ENCODE measurements at regions not wholly inside any gene's neighbourhood (a gene's known extent, or its start where the extent isn't known, plus 50 kb on each side); places are given as distances from the start of the nearest gene placed in this dataset.

DNA sequence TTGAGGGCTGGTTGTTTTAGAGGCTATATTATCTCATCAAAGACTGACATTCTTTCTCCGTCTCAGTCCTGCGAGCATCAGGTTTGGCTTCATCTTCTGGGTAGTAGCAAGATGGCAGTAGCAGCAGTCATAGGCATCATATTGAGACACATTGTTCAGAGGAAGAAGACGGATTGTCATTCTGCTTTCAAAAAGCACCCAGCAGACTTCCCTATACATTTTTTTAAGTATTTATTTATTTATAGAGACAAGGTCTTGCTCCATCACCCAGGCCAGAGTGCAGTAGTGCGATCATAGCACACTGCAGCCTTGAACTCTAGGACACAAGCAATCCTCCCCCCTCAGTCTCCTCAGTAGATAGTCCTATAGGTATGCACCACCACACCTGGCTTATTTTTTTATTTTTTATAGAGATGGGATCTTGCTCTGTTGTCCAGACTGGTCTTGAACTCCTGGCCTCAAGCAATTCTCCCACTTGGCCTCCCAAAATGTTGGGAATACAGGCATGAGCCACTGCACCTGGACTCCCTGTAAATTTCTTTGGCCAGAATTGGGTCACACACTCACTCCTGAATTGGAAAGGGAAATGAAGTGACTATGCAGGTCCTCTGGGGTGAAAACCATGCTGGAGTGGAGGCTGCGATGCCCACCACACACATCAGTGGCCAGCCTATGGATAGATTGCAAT, 125.4 kb downstream of the SLC38A6 start:
- in situ Hi-C loops (cut with HindIII; ENCODE audit: low pct_unique_long_range_greater_than_20kb, low sequenced_read_pairs) = no loop called here
- no peak for DNase-seq (ENCODE audit: low read depth, low spot score)

GRCh38 chr14:61104358-61104757, 123.3 kb downstream of the SLC38A6 start:
- in situ Hi-C loops (cut with HindIII; ENCODE audit: low pct_unique_long_range_greater_than_20kb, low sequenced_read_pairs) = no loop called here
- DNase-seq (ENCODE audit: low read depth, low spot score) = no peak

GRCh38 chr14:61103541-61104339, 122.7 kb downstream of the SLC38A6 start:
- DNase-seq (ENCODE audit: low read depth, low spot score) = peak; percentile 21
- in situ Hi-C loops (cut with HindIII; ENCODE audit: low pct_unique_long_range_greater_than_20kb, low sequenced_read_pairs) = no loop called here

GRCh38 chr14:61102549-61103466, 121.8 kb downstream of the SLC38A6 start:
- in situ Hi-C loops (cut with HindIII; ENCODE audit: low pct_unique_long_range_greater_than_20kb, low sequenced_read_pairs) = no loop called here
- no peak for DNase-seq (ENCODE audit: low read depth, low spot score)
